SJSA1 (cell line): ENCODE measurements at regions not wholly inside any gene's neighbourhood (a gene's known extent, or its start where the extent isn't known, plus 50 kb on each side); places are given as distances from the start of the nearest gene placed in this dataset.
"Not testable (repeated sequence)": the region's sequence is repeated elsewhere in the genome, so short reads cannot be mapped to it uniquely, and the experiment has no call there.

Source experiments
- DNase-seq, 2 experiments: peaks; one replicate each; pipeline ENCODE4 v3.0.0-alpha.2; 2015 to 2020; ENCODE audit warnings: low spot score in 2 of 2, low read depth in 1 of 2
- H3K27ac ChIP-seq: fragments of 250-450 bp; sonication (Bioruptor Pico); 2 replicates; pipeline ENCODE4 v1.5.1; 2020; ENCODE audit warnings: mild to moderate bottlenecking, moderate library complexity
- H3K27me3 ChIP-seq: fragments of 250-450 bp; sonication (Bioruptor Pico); replicated peaks from 2 replicates; pipeline ENCODE4 v1.5.1; 2020; ENCODE audit warnings: mild to moderate bottlenecking, moderate library complexity
- H3K36me3 ChIP-seq: fragments of 250-450 bp; sonication (Bioruptor Pico); 2 replicates; pipeline ENCODE4 v1.5.1; 2020; ENCODE audit warnings: mild to moderate bottlenecking
- H3K4me1 ChIP-seq: fragments of 250-450 bp; sonication (Bioruptor Pico); replicated peaks from 2 replicates; pipeline ENCODE4 v1.6.1; 2021; ENCODE audit warnings: mild to moderate bottlenecking
- H3K4me3 ChIP-seq: fragments of 250-450 bp; sonication (Bioruptor Pico); 2 replicates; pipeline ENCODE4 v1.5.1; 2020; ENCODE audit warnings: mild to moderate bottlenecking
- H3K9me3 ChIP-seq: fragments of 250-450 bp; sonication (Bioruptor Pico); replicated peaks from 2 replicates; pipeline ENCODE4 v1.5.1; 2020; ENCODE audit warnings: mild to moderate bottlenecking

GRCh38 chr3:181616088-181617070, 95.3 kb upstream of the SOX2 start:
- Histone ChIP-seq H3K4me3 (no peak overlapping the region), H3K9me3 (no peaks in the 10 kb centered on the region)
- DNase-seq = no peak

DNA sequence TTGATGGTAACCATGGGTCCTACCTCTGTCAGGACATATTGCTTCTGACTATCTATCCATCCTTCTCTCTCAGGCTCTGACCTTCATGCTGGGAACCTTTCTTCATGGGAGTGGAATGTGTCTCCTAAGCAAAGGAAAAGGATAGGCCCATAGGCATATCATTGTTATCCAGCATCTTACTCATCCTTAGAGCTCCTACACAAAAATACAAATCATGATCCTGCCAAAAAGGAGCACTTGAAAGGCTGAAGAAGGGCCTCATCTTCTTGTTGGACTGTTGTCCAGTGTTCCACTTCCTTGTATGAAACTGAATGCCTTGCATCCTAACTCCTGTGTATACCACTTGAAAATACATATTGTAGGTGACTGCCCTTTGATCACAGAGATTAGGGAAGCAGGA, 96.1 kb upstream of the SOX2 start:
- H3K27me3 ChIP-seq = no peaks in the 10 kb centered on the region
- no peak overlapping the region for H3K27ac ChIP-seq
- H3K4me3 ChIP-seq = no peak overlapping the region
- H3K36me3 ChIP-seq = no peaks in the 10 kb centered on the region
- DNase-seq = no peak
- peaks cover 27% of the 10 kb centered on the region for H3K4me1 ChIP-seq
- no peaks in the 10 kb centered on the region for H3K9me3 ChIP-seq

More at GRCh38 chr3:181616088-181617070, 95.3 kb upstream of the SOX2 start:
- H3K27ac ChIP-seq = no peak overlapping the region
- no peaks in the 10 kb centered on the region for H3K27me3 ChIP-seq
- H3K4me1 ChIP-seq = peaks cover 24% of the 10 kb centered on the region
- no peaks in the 10 kb centered on the region for H3K36me3 ChIP-seq

DNA sequence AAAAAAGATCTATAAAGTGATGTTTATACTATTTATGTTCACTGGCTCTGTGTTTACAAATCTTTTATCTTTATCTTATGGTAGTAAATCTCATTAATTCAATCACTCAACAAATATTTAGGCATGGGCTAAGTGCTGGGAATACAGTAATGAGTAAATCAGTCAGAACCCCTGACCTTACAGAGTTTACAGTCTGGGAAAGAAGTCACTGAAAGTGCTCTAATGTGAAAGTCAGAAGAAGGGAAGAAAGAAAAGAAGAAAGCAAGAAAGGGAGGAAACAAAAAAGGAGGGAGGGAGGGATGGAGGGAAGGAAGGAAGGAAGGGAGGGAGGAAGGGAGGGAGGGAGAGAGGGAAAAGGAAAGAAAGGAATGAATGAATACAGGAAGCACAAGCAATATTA, 96.8 kb upstream of the SOX2 start:
- no peaks in the 10 kb centered on the region for H3K27me3 ChIP-seq
- no peaks in the 10 kb centered on the region for H3K9me3 ChIP-seq
- DNase-seq = no peak
- H3K27ac ChIP-seq = no peak overlapping the region
- H3K4me1 ChIP-seq = peaks cover 33% of the 10 kb centered on the region
- H3K36me3 ChIP-seq = no peaks in the 10 kb centered on the region
- no peak overlapping the region for H3K4me3 ChIP-seq

GRCh38 chr3:181613813-181614212, 97.9 kb upstream of the SOX2 start:
- Histone ChIP-seq H3K27ac (no peak overlapping the region), H3K9me3 (no peaks in the 10 kb centered on the region), H3K36me3 (no peaks in the 10 kb centered on the region), H3K4me3 (no peak overlapping the region), H3K4me1 (peaks cover 41% of the 10 kb centered on the region), H3K27me3 (no peaks in the 10 kb centered on the region)
- no peak for DNase-seq

DNA sequence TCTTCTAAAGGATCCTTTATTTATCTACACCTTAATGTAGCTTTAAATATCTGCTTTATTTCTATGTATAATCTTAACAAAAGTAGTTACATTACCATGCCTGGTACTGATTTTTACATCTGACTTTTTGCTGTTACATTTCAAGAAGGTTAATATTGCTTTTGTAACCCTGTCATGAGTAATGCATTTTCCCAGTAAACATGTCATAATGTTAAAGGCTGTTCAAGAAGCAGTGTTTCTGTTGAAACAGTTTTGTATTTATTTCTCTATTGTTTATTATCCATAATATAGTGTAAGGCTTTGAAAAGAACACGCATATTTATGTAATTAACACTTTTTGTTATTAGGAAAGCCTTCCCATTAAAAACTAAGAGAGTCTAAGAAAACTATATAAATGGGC, 98.5 kb upstream of the SOX2 start:
- Histone ChIP-seq H3K4me3 (no peak overlapping the region), H3K4me1 (peaks cover 42% of the 10 kb centered on the region), H3K27me3 (no peaks in the 10 kb centered on the region), H3K36me3 (no peaks in the 10 kb centered on the region), H3K27ac (no peak overlapping the region), H3K9me3 (no peaks in the 10 kb centered on the region)
- DNase-seq = no peak

DNA sequence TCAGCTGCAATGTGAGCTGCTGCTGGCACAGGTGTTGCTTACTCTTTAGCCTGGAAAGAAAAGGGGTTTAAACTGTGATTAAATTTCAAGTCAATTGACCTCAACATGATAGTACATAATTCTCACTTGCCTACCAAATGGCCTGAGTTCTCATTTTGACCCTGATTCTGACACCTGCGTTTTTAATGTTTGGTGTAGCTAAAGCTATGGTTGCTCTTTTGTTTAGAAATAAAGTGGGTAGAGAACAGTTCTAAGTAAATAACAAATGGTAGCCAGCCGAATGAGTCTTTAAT, 100.8 kb upstream of the SOX2 start:
- H3K4me3 ChIP-seq = no peak overlapping the region
- H3K9me3 ChIP-seq = no peaks in the 10 kb centered on the region
- no peaks in the 10 kb centered on the region for H3K27me3 ChIP-seq
- H3K36me3 ChIP-seq = no peaks in the 10 kb centered on the region
- peaks cover 42% of the 10 kb centered on the region for H3K4me1 ChIP-seq
- no peak for DNase-seq
- peak overlapping the region; percentile 75 for H3K27ac ChIP-seq

DNA sequence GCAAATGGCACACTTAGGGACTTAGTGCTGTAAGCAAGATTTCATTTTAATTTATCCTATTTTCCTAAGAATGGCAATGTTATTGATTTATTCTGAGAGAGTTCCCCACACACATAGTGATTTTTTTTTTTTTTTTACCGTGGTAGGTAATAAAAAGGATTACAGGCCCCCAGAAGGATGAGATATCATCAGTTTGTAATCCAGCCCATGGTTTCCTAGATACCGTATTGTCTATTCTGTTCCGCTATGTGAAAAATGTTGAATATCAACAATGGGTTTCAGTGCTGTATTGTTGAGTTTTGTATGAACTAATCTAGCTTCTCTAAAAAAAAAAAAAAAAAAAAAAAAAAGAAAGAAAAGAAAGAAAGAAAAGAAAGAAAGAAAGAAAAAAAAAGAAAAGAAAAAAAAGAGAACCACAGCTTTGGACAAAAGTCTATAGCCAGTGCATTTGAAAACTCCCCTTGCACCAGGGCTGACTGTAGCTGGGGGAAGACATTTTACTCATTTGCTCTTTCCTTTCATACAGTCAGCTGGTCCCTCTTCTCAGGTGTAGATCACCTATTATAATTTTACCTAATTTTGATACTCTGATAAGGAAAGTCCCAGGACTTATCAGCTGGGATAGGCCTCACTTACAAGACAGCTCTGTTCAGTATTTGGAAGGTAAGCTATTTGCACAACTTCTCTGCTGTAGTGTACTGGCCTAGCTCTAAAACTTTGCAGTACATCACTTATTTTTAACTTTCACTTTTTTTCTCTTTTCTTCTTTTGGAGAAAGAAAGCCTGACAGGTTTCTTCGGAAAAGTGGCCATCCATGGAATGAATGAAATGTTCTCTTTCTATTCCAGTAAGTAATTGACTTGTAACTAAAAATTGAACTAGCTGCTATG, 101.4 kb upstream of the SOX2 start:
- Histone ChIP-seq H3K4me3 (no peak overlapping the region), H3K9me3 (no peaks in the 10 kb centered on the region), H3K36me3 (no peaks in the 10 kb centered on the region), H3K27ac (peak overlapping the region; percentile 75), H3K4me1 (peaks cover 38% of the 10 kb centered on the region), H3K27me3 (no peaks in the 10 kb centered on the region)
- DNase-seq = peak in 1 of 2 experiments; percentile 69

- Histone ChIP-seq H3K4me3 (no peak overlapping the region), H3K4me1 (peaks cover 38% of the 10 kb centered on the region), H3K9me3 (no peaks in the 10 kb centered on the region), H3K27ac (peak overlapping the region; percentile 28; the same call in 1 of the 2 replicates), H3K36me3 (no peaks in the 10 kb centered on the region), H3K27me3 (no peaks in the 10 kb centered on the region)
- DNase-seq = no peak
Observed at GRCh38 chr3:181609030-181609767, 102.5 kb upstream of the SOX2 start.

DNA sequence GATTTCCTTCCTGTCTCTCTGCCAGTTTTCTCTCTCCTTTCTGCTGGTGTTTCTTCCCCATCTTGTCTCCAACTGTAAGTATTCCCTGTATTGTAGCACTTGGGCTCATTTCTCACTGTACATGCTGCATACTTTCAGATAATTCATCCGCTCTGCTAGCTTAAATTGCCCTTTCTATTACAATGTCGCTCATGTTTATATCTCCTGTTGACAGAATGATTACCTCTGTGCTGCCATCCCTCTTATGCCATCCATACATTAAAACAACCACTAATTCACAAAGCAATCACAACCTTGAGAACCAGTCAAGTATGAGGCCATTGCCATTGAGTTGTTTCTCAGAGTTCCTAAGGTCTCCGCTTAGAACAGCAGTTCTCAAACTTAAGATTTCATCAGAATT, 107.5 kb upstream of the SOX2 start:
- Histone ChIP-seq H3K4me1 (peaks cover 5% of the 10 kb centered on the region), H3K27me3 (no peaks in the 10 kb centered on the region), H3K27ac (no peak overlapping the region), H3K36me3 (no peaks in the 10 kb centered on the region), H3K9me3 (no peaks in the 10 kb centered on the region), H3K4me3 (no peak overlapping the region)
- no peak for DNase-seq

GRCh38 chr3:181596126-181596525, 115.6 kb upstream of the SOX2 start:
- Histone ChIP-seq H3K27me3 (no peaks in the 10 kb centered on the region), H3K4me3 (no peak overlapping the region), H3K9me3 (no peaks in the 10 kb centered on the region), H3K36me3 (no peaks in the 10 kb centered on the region), H3K27ac (no peak overlapping the region), H3K4me1 (no peaks in the 10 kb centered on the region)
- no peak for DNase-seq

- H3K9me3 ChIP-seq, DNase-seq, H3K4me1 ChIP-seq, H3K27me3 ChIP-seq, H3K4me3 ChIP-seq, H3K36me3 ChIP-seq, H3K27ac ChIP-seq: not testable (repeated sequence)
Observed at GRCh38 chr3:181590939-181591338, 120.8 kb upstream of the SOX2 start.

- Histone ChIP-seq H3K36me3 (no peaks in the 10 kb centered on the region), H3K27me3 (no peaks in the 10 kb centered on the region), H3K27ac (peak overlapping the region; percentile 60), H3K4me1 (peaks cover 19% of the 10 kb centered on the region), H3K4me3 (no peak overlapping the region), H3K9me3 (no peaks in the 10 kb centered on the region)
- DNase-seq = no peak
Observed at GRCh38 chr3:181582619-181583018, 129.1 kb upstream of the SOX2 start.

DNA sequence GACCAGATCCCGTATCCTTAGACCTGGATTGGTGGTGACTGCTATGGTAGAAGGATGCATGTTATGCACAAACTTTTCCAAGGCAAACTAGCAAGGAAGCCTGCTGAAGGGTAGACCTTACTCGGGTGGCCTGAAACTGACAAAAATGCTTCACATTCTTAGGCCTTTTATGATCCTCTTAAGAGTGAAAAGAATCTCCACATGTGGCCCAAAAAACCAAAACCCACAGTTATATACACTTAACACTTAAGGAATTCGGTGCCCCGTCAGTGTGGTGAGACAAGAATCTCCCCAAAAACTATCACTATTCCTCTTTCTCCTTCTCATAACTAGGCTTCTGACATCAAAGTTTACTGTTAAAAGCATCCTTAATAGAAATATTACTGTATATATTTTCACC, 130.1 kb upstream of the SOX2 start:
- H3K27me3 ChIP-seq = no peaks in the 10 kb centered on the region
- peak; percentile 54 to 64 for DNase-seq
- peak overlapping the region; percentile 60 for H3K27ac ChIP-seq
- no peaks in the 10 kb centered on the region for H3K9me3 ChIP-seq
- peaks cover 19% of the 10 kb centered on the region for H3K4me1 ChIP-seq
- H3K4me3 ChIP-seq = no peak overlapping the region
- H3K36me3 ChIP-seq = no peaks in the 10 kb centered on the region
